ENCODE measurements at regions not wholly inside any gene's neighbourhood (a gene's known extent, or its start where the extent isn't known, plus 50 kb on each side); places are given as distances from the start of the nearest gene placed in this dataset.

GRCh38 chr1:193952778-193953374 lies 766.5 kb upstream of the B3GALT2 start:
- TF ChIP-seq POLR2A (IDR thresholded peaks at IDR 0.05) (no peak), CTCF (IDR thresholded peaks at IDR 0.05) (no peak), EP300 (IDR thresholded peaks at IDR 0.05) (no peak)
